ENCODE measurements at regions not wholly inside any gene's neighbourhood (a gene's known extent, or its start where the extent isn't known, plus 50 kb on each side); places are given as distances from the start of the nearest gene placed in this dataset.

- TF ChIP-seq PRDM10 (CRISPR knock-in tag; IDR thresholded peaks at IDR 0.05; ENCODE audit: low read depth), result no peak
These were observed 470.8 kb downstream of the CD109 start (continued) for GRCh38 chr6:74166849-74167248.

- Histone ChIP-seq H3K9ac (ENCODE audit: insufficient read depth, low read depth, low read length) (no peak overlapping the region), H3K4me1 (ENCODE audit: insufficient read depth, low read length) (no peaks in the 10 kb centered on the region), H2AFZ (ENCODE audit: low read length) (no peak overlapping the region), H3K4me3 (replicated peaks in 1 of 3; ENCODE audit: insufficient read depth in 1 of 3, low read depth in 2 of 3, low read length in 3 of 3) (no peak overlapping the region), H3K27me3 (ENCODE audit: control insufficient read depth in 1 of 2, insufficient read depth in 2 of 2, low read length in 2 of 2) (no peaks in the 10 kb centered on the region), H3K36me3 (replicated peaks in 1 of 2; ENCODE audit: control insufficient read depth in 1 of 2, insufficient read depth in 2 of 2, low read length in 2 of 2) (no peaks in the 10 kb centered on the region), H3K4me2 (ENCODE audit: low read depth, low read length) (no peak overlapping the region), H3K79me2 (ENCODE audit: insufficient read depth, low read length) (no peaks in the 10 kb centered on the region), H4K20me1 (ENCODE audit: insufficient read depth, low read length) (no peaks in the 10 kb centered on the region), H3K27ac (ENCODE audit: extremely low read length, insufficient read depth, low read length) (no peak overlapping the region), H3K9me3 (ENCODE audit: low read length) (no peaks in the 10 kb centered on the region)
- TF ChIP-seq MTF2 (CRISPR knock-in tag; IDR thresholded peaks at IDR 0.05; ENCODE audit: borderline replicate concordance) (no peak), HIC2 (CRISPR knock-in tag; IDR thresholded peaks at IDR 0.05; ENCODE audit: low read depth) (no peak), ZNF558 (CRISPR knock-in tag; IDR thresholded peaks at IDR 0.05; ENCODE audit: borderline replicate concordance) (no peak), ZNF296 (CRISPR knock-in tag; conservative IDR thresholded peaks at IDR 0.05) (no peak), ZNF276 (CRISPR knock-in tag; IDR thresholded peaks at IDR 0.05; ENCODE audit: low read depth) (no peak), ZFYVE20 (CRISPR knock-in tag; IDR thresholded peaks at IDR 0.05; ENCODE audit: borderline replicate concordance, low read depth) (no peak), BCL6 (CRISPR knock-in tag; IDR thresholded peaks at IDR 0.05) (no peak), GFI1 (CRISPR knock-in tag; IDR thresholded peaks at IDR 0.05; ENCODE audit: borderline replicate concordance) (no peak), ZNF878 (CRISPR knock-in tag; IDR thresholded peaks at IDR 0.05) (no peak), CREB3 (CRISPR knock-in tag; IDR thresholded peaks at IDR 0.05) (no peak)
- DNase-seq (ENCODE audit: low spot score) (no peak), FAIRE-seq (no peak), ATAC-seq (no peak)
- POLR2A ChIA-PET, result no interaction called here
- intact Hi-C loops (cut with micrococcal nuclease; ENCODE audit: unreplicated experiment), result no loop called here
- no TSS peak for BruUV-seq (replicated peaks)
- in situ Hi-C loops (cut with HindIII; ENCODE audit: extremely low pct_ligation_motif_present, low pct_unique_long_range_greater_than_20kb), result no loop called here
- CTCF ChIA-PET (ENCODE audit: low intra/inter-chr PET ratio, low total read pairs), result no interaction called here
These were observed 465.4 kb downstream of the CD109 start for GRCh38 chr6:74161380-74161779.

Data from HepG2 (cell line).